ENCODE measurements at regions not wholly inside any gene's neighbourhood (a gene's known extent, or its start where the extent isn't known, plus 50 kb on each side); places are given as distances from the start of the nearest gene placed in this dataset.
"Not testable (repeated sequence)": the region's sequence is repeated elsewhere in the genome, so short reads cannot be mapped to it uniquely, and the experiment has no call there.

- ATAC-seq (ENCODE audit: low read depth in 2 of 2): no peak
- H3K36me3 Mint-ChIP-seq: no peaks in the 10 kb centered on the region
- Histone ChIP-seq H3K36me3 (ENCODE audit: control insufficient read depth, insufficient read depth, low read length) (no peaks in the 10 kb centered on the region), H3K27ac (ENCODE audit: insufficient read depth, low read length, poor library complexity, severe bottlenecking) (no peak overlapping the region), H3K9me3 (ENCODE audit: control insufficient read depth in 2 of 2, low read length in 2 of 2) (no peaks in the 10 kb centered on the region), H3K4me1 (ENCODE audit: control insufficient read depth, insufficient read depth, low read length, poor library complexity, severe bottlenecking) (no peaks in the 10 kb centered on the region), H3K4me3 (ENCODE audit: low read depth, low read length) (no peak overlapping the region), H3K27me3 (ENCODE audit: control insufficient read depth, insufficient read depth, low read length) (no peaks in the 10 kb centered on the region)
- H3K27ac Mint-ChIP-seq: no peak overlapping the region
- H3K4me3 Mint-ChIP-seq: no peak overlapping the region
- H3K4me1 Mint-ChIP-seq: no peaks in the 10 kb centered on the region
- no peak for DNase-seq
- H3K27me3 Mint-ChIP-seq: no peaks in the 10 kb centered on the region
- H3K9me3 Mint-ChIP-seq: peaks cover 0 to 15% (median 2%) of the 10 kb centered on the region in 7 donors
Measured at GRCh38 chrX:113384628-113385027, 544.0 kb upstream of the AMOT start.

- not testable (repeated sequence) for H3K27ac ChIP-seq (ENCODE audit: insufficient read depth, low read length, poor library complexity, severe bottlenecking); H3K4me1 Mint-ChIP-seq; H3K27me3 Mint-ChIP-seq; H3K27me3 ChIP-seq (ENCODE audit: control insufficient read depth, insufficient read depth, low read length); ATAC-seq (ENCODE audit: low read depth in 2 of 2); DNase-seq; H3K4me3 Mint-ChIP-seq; H3K36me3 ChIP-seq (ENCODE audit: control insufficient read depth, insufficient read depth, low read length); H3K4me3 ChIP-seq (ENCODE audit: low read depth, low read length); H3K4me1 ChIP-seq (ENCODE audit: control insufficient read depth, insufficient read depth, low read length, poor library complexity, severe bottlenecking); H3K27ac Mint-ChIP-seq; H3K9me3 Mint-ChIP-seq; H3K36me3 Mint-ChIP-seq; H3K9me3 ChIP-seq (ENCODE audit: control insufficient read depth in 2 of 2, low read length in 2 of 2)
Measured at GRCh38 chrX:113373421-113373820, 532.8 kb upstream of the AMOT start.

- DNase-seq (no peak), ATAC-seq (ENCODE audit: low read depth in 2 of 2) (no peak)
- no peaks in the 10 kb centered on the region for H3K27me3 Mint-ChIP-seq
- H3K27ac Mint-ChIP-seq: no peak overlapping the region
- Histone ChIP-seq H3K27me3 (ENCODE audit: control insufficient read depth, insufficient read depth, low read length) (no peaks in the 10 kb centered on the region), H3K36me3 (ENCODE audit: control insufficient read depth, insufficient read depth, low read length) (no peaks in the 10 kb centered on the region), H3K9me3 (ENCODE audit: control insufficient read depth in 2 of 2, low read length in 2 of 2) (no peaks in the 10 kb centered on the region), H3K4me3 (ENCODE audit: low read depth, low read length) (no peak overlapping the region), H3K4me1 (ENCODE audit: control insufficient read depth, insufficient read depth, low read length, poor library complexity, severe bottlenecking) (no peaks in the 10 kb centered on the region), H3K27ac (ENCODE audit: insufficient read depth, low read length, poor library complexity, severe bottlenecking) (no peak overlapping the region)
- no peak overlapping the region for H3K4me3 Mint-ChIP-seq
- no peaks in the 10 kb centered on the region for H3K36me3 Mint-ChIP-seq
- peaks cover 0 to 2% (median 0%) of the 10 kb centered on the region in 7 donors for H3K9me3 Mint-ChIP-seq
- H3K4me1 Mint-ChIP-seq: no peaks in the 10 kb centered on the region
Measured at GRCh38 chrX:113370006-113370405, 529.4 kb upstream of the AMOT start.

GRCh38 chrX:113369056-113369455, 528.4 kb upstream of the AMOT start:
- Histone ChIP-seq H3K4me3 (ENCODE audit: low read depth, low read length) (no peak overlapping the region), H3K27ac (ENCODE audit: insufficient read depth, low read length, poor library complexity, severe bottlenecking) (no peak overlapping the region), H3K4me1 (ENCODE audit: control insufficient read depth, insufficient read depth, low read length, poor library complexity, severe bottlenecking) (no peaks in the 10 kb centered on the region), H3K36me3 (ENCODE audit: control insufficient read depth, insufficient read depth, low read length) (no peaks in the 10 kb centered on the region), H3K27me3 (ENCODE audit: control insufficient read depth, insufficient read depth, low read length) (no peaks in the 10 kb centered on the region), H3K9me3 (ENCODE audit: control insufficient read depth in 2 of 2, low read length in 2 of 2) (no peaks in the 10 kb centered on the region)
- no peaks in the 10 kb centered on the region for H3K27me3 Mint-ChIP-seq
- no peaks in the 10 kb centered on the region for H3K4me1 Mint-ChIP-seq
- H3K9me3 Mint-ChIP-seq: peaks cover 0 to 5% (median 2%) of the 10 kb centered on the region in 7 donors
- H3K36me3 Mint-ChIP-seq: no peaks in the 10 kb centered on the region
- H3K27ac Mint-ChIP-seq: no peak overlapping the region
- DNase-seq (no peak), ATAC-seq (ENCODE audit: low read depth in 2 of 2) (no peak)
- no peak overlapping the region for H3K4me3 Mint-ChIP-seq

- no peaks in the 10 kb centered on the region for H3K4me1 ChIP-seq (ENCODE audit: control insufficient read depth, insufficient read depth, low read length, poor library complexity, severe bottlenecking)
- DNase-seq (no peak), ATAC-seq (ENCODE audit: low read depth in 2 of 2) (no peak)
- no peaks in the 10 kb centered on the region for H3K36me3 ChIP-seq (ENCODE audit: control insufficient read depth, insufficient read depth, low read length)
- Mint-ChIP-seq H3K36me3 (no peaks in the 10 kb centered on the region), H3K4me3 (no peak overlapping the region), H3K27ac (no peak overlapping the region), H3K9me3 (peaks cover 0 to 2% (median 0%) of the 10 kb centered on the region in 7 donors), H3K4me1 (no peaks in the 10 kb centered on the region), H3K27me3 (no peaks in the 10 kb centered on the region)
- no peaks in the 10 kb centered on the region for H3K9me3 ChIP-seq (ENCODE audit: control insufficient read depth in 2 of 2, low read length in 2 of 2)
- no peak overlapping the region for H3K4me3 ChIP-seq (ENCODE audit: low read depth, low read length)
- no peak overlapping the region for H3K27ac ChIP-seq (ENCODE audit: insufficient read depth, low read length, poor library complexity, severe bottlenecking)
- H3K27me3 ChIP-seq (ENCODE audit: control insufficient read depth, insufficient read depth, low read length): no peaks in the 10 kb centered on the region
Measured at GRCh38 chrX:113353134-113353533, 512.5 kb upstream of the AMOT start.

GRCh38 chrX:113330416-113330815, 489.8 kb upstream of the AMOT start:
- no peaks in the 10 kb centered on the region for H3K4me1 ChIP-seq (ENCODE audit: control insufficient read depth, insufficient read depth, low read length, poor library complexity, severe bottlenecking)
- no peaks in the 10 kb centered on the region for H3K27me3 Mint-ChIP-seq
- ATAC-seq (ENCODE audit: low read depth in 2 of 2): no peak

GRCh38 chrX:113315927-113316326, 475.3 kb upstream of the AMOT start:
- no peaks in the 10 kb centered on the region for H3K27me3 Mint-ChIP-seq
- ATAC-seq (ENCODE audit: low read depth in 2 of 2) (no peak), DNase-seq (no peak)
- no peaks in the 10 kb centered on the region for H3K36me3 Mint-ChIP-seq
- Histone ChIP-seq H3K4me3 (ENCODE audit: low read depth, low read length) (no peak overlapping the region), H3K27ac (ENCODE audit: insufficient read depth, low read length, poor library complexity, severe bottlenecking) (no peak overlapping the region), H3K9me3 (ENCODE audit: control insufficient read depth in 2 of 2, low read length in 2 of 2) (no peaks in the 10 kb centered on the region), H3K36me3 (ENCODE audit: control insufficient read depth, insufficient read depth, low read length) (no peaks in the 10 kb centered on the region), H3K27me3 (ENCODE audit: control insufficient read depth, insufficient read depth, low read length) (no peaks in the 10 kb centered on the region), H3K4me1 (ENCODE audit: control insufficient read depth, insufficient read depth, low read length, poor library complexity, severe bottlenecking) (no peaks in the 10 kb centered on the region)
- no peak overlapping the region for H3K4me3 Mint-ChIP-seq
- no peaks in the 10 kb centered on the region for H3K4me1 Mint-ChIP-seq
- H3K9me3 Mint-ChIP-seq: peaks cover 0 to 4% (median 0%) of the 10 kb centered on the region in 7 donors
- no peak overlapping the region for H3K27ac Mint-ChIP-seq

More at GRCh38 chrX:113330416-113330815, 489.8 kb upstream of the AMOT start:
- Histone ChIP-seq H3K36me3 (ENCODE audit: control insufficient read depth, insufficient read depth, low read length) (no peaks in the 10 kb centered on the region), H3K27me3 (ENCODE audit: control insufficient read depth, insufficient read depth, low read length) (no peaks in the 10 kb centered on the region), H3K27ac (ENCODE audit: insufficient read depth, low read length, poor library complexity, severe bottlenecking) (no peak overlapping the region), H3K4me3 (ENCODE audit: low read depth, low read length) (no peak overlapping the region), H3K9me3 (ENCODE audit: control insufficient read depth in 2 of 2, low read length in 2 of 2) (no peaks in the 10 kb centered on the region)
- DNase-seq: no peak
- no peaks in the 10 kb centered on the region for H3K36me3 Mint-ChIP-seq
- H3K9me3 Mint-ChIP-seq: peaks cover 0 to 5% (median 2%) of the 10 kb centered on the region in 7 donors
- no peak overlapping the region for H3K4me3 Mint-ChIP-seq
- H3K27ac Mint-ChIP-seq: no peak overlapping the region
- H3K4me1 Mint-ChIP-seq: no peaks in the 10 kb centered on the region

GRCh38 chrX:113305496-113305895, 464.9 kb upstream of the AMOT start:
- no peaks in the 10 kb centered on the region for H3K36me3 ChIP-seq (ENCODE audit: control insufficient read depth, insufficient read depth, low read length)
- H3K9me3 ChIP-seq (ENCODE audit: control insufficient read depth in 2 of 2, low read length in 2 of 2): no peaks in the 10 kb centered on the region
- no peaks in the 10 kb centered on the region for H3K27me3 Mint-ChIP-seq
- H3K4me3 Mint-ChIP-seq: no peak overlapping the region
- H3K27ac Mint-ChIP-seq: no peak overlapping the region
- H3K36me3 Mint-ChIP-seq: no peaks in the 10 kb centered on the region
- no peak overlapping the region for H3K4me3 ChIP-seq (ENCODE audit: low read depth, low read length)
- peaks cover 0 to 3% (median 0%) of the 10 kb centered on the region in 7 donors for H3K9me3 Mint-ChIP-seq
- no peak for ATAC-seq (ENCODE audit: low read depth in 2 of 2)
- no peak for DNase-seq
- H3K4me1 ChIP-seq (ENCODE audit: control insufficient read depth, insufficient read depth, low read length, poor library complexity, severe bottlenecking): no peaks in the 10 kb centered on the region
- H3K27ac ChIP-seq (ENCODE audit: insufficient read depth, low read length, poor library complexity, severe bottlenecking): no peak overlapping the region
- no peaks in the 10 kb centered on the region for H3K27me3 ChIP-seq (ENCODE audit: control insufficient read depth, insufficient read depth, low read length)
- peaks cover 0 to under 1% (median 0%) of the 10 kb centered on the region in 4 donors for H3K4me1 Mint-ChIP-seq
